ENCODE measurements at regions not wholly inside any gene's neighbourhood (a gene's known extent, or its start where the extent isn't known, plus 50 kb on each side); places are given as distances from the start of the nearest gene placed in this dataset.
"Not testable (repeated sequence)": the region's sequence is repeated elsewhere in the genome, so short reads cannot be mapped to it uniquely, and the experiment has no call there.

- TF ChIP-seq CTCF (IDR thresholded peaks at IDR 0.05): no peak
- no peak for DNase-seq
- H3K36me3 Mint-ChIP-seq (ENCODE audit: low read depth): no peaks in the 10 kb centered on the region
- H3K27me3 Mint-ChIP-seq (ENCODE audit: insufficient read depth): peaks cover 44% of the 10 kb centered on the region
- H3K27ac Mint-ChIP-seq: no peak overlapping the region
- H3K9me3 Mint-ChIP-seq: no peaks in the 10 kb centered on the region
- no peaks in the 10 kb centered on the region for H3K4me1 Mint-ChIP-seq (ENCODE audit: low read depth)
- no peak overlapping the region for H3K4me3 Mint-ChIP-seq
These were observed 82.0 kb upstream of the CASZ1 start for GRCh38 chr1:10878469-10878868.

GRCh38 chr1:10880063-10880462 lies 83.6 kb upstream of the CASZ1 start:
- no peaks in the 10 kb centered on the region for H3K36me3 Mint-ChIP-seq (ENCODE audit: low read depth)
- H3K27me3 Mint-ChIP-seq (ENCODE audit: insufficient read depth): peaks cover 44% of the 10 kb centered on the region
- TF ChIP-seq CTCF (IDR thresholded peaks at IDR 0.05): no peak
- no peaks in the 10 kb centered on the region for H3K9me3 Mint-ChIP-seq
- H3K4me3 Mint-ChIP-seq: no peak overlapping the region
- no peak for DNase-seq
- no peaks in the 10 kb centered on the region for H3K4me1 Mint-ChIP-seq (ENCODE audit: low read depth)
- no peak overlapping the region for H3K27ac Mint-ChIP-seq

- Mint-ChIP-seq H3K9me3 (no peaks in the 10 kb centered on the region), H3K4me1 (ENCODE audit: low read depth) (no peaks in the 10 kb centered on the region), H3K36me3 (ENCODE audit: low read depth) (no peaks in the 10 kb centered on the region), H3K4me3 (no peak overlapping the region), H3K27ac (no peak overlapping the region), H3K27me3 (ENCODE audit: insufficient read depth) (peaks cover 40% of the 10 kb centered on the region)
- no peak for DNase-seq
- TF ChIP-seq CTCF (IDR thresholded peaks at IDR 0.05): no peak
These were observed 84.6 kb upstream of the CASZ1 start for GRCh38 chr1:10881046-10881445.

GRCh38 chr1:10882069-10882468 lies 85.6 kb upstream of the CASZ1 start:
- no peaks in the 10 kb centered on the region for H3K9me3 Mint-ChIP-seq
- TF ChIP-seq CTCF (IDR thresholded peaks at IDR 0.05): no peak
- H3K27ac Mint-ChIP-seq: no peak overlapping the region
- DNase-seq: no peak
- H3K4me1 Mint-ChIP-seq (ENCODE audit: low read depth): no peaks in the 10 kb centered on the region
- no peaks in the 10 kb centered on the region for H3K36me3 Mint-ChIP-seq (ENCODE audit: low read depth)
- H3K27me3 Mint-ChIP-seq (ENCODE audit: insufficient read depth): peaks cover 37% of the 10 kb centered on the region
- H3K4me3 Mint-ChIP-seq: no peak overlapping the region

- H3K36me3 Mint-ChIP-seq (ENCODE audit: low read depth); DNase-seq; H3K27ac Mint-ChIP-seq; H3K9me3 Mint-ChIP-seq; H3K4me1 Mint-ChIP-seq (ENCODE audit: low read depth); H3K4me3 Mint-ChIP-seq: not testable (repeated sequence)
- H3K27me3 Mint-ChIP-seq (ENCODE audit: insufficient read depth): peaks cover 40% of the 10 kb centered on the region
These were observed 90.6 kb upstream of the CASZ1 start for GRCh38 chr1:10887032-10887431.

- H3K9me3 Mint-ChIP-seq: no peaks in the 10 kb centered on the region
- TF ChIP-seq CTCF (IDR thresholded peaks at IDR 0.05): no peak
- H3K27ac Mint-ChIP-seq: no peak overlapping the region
- no peaks in the 10 kb centered on the region for H3K4me1 Mint-ChIP-seq (ENCODE audit: low read depth)
- H3K27me3 Mint-ChIP-seq (ENCODE audit: insufficient read depth): peaks cover 38% of the 10 kb centered on the region
- no peak for DNase-seq
- H3K36me3 Mint-ChIP-seq (ENCODE audit: low read depth): no peaks in the 10 kb centered on the region
- H3K4me3 Mint-ChIP-seq: no peak overlapping the region
These were observed 91.8 kb upstream of the CASZ1 start for GRCh38 chr1:10888291-10888690.

Measured in HFFc6 (cell line).